ENCODE measurements at regions not wholly inside any gene's neighbourhood (a gene's known extent, or its start where the extent isn't known, plus 50 kb on each side); places are given as distances from the start of the nearest gene placed in this dataset.
"Not testable (repeated sequence)": the region's sequence is repeated elsewhere in the genome, so short reads cannot be mapped to it uniquely, and the experiment has no call there.

- not testable (repeated sequence) for ATAC-seq
These were observed 88.3 kb upstream of the LHX1 start for GRCh38 chr17:36849020-36849419.

DNA sequence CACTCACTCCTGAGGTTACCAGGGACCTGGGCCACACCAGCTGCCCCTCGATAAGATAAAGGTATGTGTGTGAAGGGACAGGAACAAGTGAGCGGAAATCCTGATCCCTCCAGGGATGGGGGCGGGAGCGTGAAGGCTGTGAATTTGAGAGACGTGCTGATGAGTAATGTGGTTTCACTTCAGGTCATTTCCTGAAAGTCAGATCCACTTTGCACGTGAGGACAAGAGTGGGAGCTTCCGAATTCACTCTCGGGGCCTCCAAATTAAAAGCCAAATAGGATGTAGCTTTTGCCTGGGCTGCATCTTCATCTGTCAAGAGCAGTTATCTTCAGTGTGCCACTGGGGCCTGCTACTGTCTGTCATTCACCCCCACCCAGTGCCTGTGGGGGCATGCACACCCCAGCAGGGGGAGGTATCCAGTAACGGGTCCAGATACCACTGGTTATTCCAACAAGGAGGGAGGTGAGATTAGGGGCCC is 87.4 kb upstream of the LHX1 start:
- ATAC-seq: peak; percentile 67 to 77

DNA sequence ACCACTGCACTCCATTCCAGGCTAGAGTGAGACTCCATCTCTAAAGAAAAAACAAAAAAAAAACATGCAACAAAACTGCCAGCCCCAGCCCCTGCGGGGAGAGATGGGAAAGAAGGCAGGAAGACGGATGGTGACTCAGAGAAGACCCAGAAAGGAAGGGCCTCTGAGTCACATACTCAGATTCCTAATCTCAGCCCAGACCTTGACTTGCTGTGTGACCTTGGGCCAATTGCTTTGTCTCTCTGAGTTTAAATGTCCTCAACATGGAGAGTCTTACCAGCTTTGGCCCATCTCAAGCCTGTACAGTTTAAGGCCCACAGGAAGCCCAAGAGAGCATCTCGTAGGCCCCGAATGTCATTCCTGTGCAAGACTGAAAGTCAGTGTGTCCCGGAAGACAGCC is 86.5 kb upstream of the LHX1 start:
- ATAC-seq: no peak

DNA sequence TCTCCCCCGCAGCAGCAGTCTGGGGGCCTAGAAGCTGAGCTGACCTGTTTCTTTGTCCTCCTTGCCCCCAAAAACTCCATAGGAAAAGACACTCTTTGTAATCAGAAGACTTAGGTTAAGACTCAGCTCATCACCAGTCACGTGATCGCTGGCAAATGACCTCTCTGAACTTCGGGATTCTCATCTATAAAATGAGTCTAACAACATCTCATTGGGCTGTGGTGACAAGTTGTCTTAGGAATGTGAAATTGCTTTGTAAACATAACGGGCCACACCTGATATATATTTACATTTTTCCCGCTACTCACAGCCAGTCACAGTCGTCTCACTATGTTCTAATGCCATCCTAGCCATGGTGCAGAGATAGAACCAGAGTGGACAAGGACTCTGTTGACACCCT is 86.0 kb upstream of the LHX1 start:
- ATAC-seq: no peak

DNA sequence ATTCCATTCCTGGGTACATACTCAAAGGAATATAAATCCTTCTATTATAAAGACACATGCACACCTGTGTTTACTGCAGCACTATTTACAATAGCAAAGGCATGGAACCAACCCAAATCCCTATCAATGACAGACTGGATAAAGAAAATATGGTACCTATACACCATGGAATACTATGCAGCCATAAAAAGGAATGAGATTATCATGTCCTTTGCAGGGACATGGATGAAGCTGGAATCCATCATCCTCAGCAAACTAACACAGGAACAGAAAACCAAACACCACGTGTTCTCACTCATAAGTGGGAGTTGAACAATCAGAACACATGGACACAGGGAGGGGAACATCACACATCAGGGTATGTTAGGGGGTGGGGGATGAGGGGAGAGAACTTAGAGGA is 84.8 kb upstream of the LHX1 start:
- ATAC-seq: not testable (repeated sequence)

DNA sequence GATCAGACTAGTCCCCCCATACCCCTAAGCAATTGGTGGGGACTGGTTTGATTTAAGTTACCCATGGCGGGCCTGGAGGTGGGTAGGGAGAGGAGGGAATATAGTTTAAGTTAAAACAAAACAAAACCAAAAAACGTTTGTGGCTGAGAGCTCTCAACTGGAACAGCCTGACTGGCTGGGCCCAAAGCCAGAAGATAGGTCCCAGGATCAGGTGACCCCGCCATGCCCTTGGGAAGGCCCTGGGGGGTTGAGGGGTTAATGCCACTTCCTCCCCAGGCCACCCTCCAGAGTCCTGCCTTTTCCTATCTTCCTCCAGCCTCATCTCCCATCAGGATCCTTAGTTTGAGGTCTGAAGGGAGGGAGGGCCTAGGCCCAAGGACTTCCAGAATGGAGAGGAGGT is 82.3 kb upstream of the LHX1 start:
- no peak for ATAC-seq

GRCh38 chr17:36855459-36855858 is 81.8 kb upstream of the LHX1 start:
- ATAC-seq: no peak

DNA sequence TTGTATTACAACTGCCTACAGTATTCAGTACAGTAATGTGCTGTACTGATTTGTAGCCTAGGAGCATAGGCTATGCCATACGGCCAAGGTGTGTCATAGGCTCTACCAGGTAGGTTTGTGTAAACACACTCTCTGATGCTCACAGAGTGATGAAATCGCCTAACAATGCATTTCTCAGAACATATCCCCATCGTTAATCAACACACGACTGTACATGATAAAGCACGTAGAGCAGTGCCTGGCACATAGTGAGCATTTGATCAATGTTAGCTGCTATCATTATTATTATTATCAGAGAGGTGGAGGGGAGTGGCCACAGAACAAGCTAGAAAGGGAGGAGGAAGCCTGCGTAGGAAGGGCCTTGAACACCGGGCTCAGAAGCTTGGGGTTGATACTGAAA is 81.1 kb upstream of the LHX1 start:
- ATAC-seq: peak in 1 of 2 donors; percentile 20

GRCh38 chr17:36856903-36857381 is 80.3 kb upstream of the LHX1 start:
- ATAC-seq: no peak

DNA sequence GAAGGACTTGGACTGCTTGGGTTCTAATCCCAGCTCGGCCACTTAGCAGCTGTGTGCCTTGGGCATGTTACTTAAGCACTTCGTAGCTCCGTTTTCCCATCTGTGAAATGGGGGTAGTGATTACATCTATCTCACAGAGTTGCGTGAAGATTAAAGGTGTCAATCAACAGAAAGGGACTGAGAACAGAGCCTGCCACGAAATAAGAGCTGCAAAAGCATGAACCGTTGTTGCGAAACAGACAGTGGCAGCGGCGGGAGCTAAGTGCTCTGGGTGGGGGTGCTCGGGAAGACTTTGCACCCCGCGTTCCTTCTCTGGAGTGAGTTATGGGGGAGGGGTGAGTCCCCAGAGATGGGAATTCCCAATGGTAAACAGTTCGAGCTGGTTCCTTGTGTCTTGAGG is 79.6 kb upstream of the LHX1 start:
- no peak for ATAC-seq

DNA sequence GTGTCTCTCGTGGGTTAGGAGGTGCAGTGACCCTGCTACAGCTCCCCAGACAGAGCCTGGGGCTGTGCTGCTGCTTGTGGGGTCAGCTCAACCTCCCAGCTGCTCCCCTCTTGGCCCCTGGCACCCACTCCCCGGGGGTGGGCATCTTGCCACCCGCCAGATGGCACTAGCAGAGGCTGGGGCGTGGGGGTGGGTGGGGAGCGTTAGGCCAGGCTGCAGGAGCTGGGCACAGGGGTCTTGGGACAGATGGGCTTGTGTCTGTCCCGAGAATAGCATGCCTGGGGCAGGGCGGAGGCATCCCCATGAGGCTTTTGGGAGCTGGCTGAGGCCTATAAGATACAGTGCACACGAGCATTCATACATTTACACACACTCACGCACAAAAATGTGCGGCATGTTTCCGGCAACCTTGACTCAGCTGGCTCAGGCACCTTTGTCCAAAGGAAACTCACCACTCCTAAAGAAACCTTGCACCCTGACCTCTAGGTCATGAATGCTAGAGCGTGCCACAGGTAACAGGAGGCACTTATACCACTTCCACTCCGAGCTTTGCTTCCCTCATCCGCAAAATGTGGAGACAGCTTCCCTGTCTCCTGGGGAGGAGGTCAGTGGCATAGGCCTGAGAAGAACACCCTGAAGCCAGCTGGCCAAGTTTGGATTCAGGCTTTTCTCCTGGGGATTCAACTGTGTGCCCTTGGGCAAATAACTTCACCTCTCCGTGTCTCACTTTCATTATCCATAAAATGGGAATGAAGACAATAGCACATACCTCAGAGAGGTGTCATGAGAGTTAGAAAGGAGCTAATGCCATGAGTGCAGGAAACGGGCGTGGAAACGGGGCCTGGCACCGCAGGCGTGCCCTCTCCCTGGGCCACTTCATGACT is 78.9 kb upstream of the LHX1 start:
- ATAC-seq: no peak

GRCh38 chr17:36859003-36859300 is 78.3 kb upstream of the LHX1 start:
- ATAC-seq: no peak

DNA sequence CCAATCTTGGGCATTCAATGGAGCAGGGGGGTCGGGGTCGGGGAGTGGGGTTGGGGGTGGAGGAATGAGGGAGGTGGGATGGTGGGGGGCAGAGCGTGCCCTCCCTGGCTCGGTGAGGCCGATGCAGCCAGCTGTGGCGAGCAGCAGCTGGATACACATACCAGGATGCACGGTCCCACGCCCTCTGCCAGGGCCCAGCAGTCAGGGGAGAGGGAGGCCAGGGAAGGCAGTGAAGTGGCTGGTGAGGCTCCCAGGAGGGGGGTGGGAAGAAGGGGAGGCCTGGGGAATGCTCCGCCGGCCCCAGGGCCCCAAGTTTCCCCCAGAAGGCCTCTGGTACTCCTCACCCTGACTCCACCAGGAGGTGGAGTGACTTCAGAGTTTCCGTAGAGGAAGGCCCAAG is 77.6 kb upstream of the LHX1 start:
- no peak for ATAC-seq

- no peak for ATAC-seq
These were observed 75.7 kb upstream of the LHX1 start for GRCh38 chr17:36861531-36861930.

DNA sequence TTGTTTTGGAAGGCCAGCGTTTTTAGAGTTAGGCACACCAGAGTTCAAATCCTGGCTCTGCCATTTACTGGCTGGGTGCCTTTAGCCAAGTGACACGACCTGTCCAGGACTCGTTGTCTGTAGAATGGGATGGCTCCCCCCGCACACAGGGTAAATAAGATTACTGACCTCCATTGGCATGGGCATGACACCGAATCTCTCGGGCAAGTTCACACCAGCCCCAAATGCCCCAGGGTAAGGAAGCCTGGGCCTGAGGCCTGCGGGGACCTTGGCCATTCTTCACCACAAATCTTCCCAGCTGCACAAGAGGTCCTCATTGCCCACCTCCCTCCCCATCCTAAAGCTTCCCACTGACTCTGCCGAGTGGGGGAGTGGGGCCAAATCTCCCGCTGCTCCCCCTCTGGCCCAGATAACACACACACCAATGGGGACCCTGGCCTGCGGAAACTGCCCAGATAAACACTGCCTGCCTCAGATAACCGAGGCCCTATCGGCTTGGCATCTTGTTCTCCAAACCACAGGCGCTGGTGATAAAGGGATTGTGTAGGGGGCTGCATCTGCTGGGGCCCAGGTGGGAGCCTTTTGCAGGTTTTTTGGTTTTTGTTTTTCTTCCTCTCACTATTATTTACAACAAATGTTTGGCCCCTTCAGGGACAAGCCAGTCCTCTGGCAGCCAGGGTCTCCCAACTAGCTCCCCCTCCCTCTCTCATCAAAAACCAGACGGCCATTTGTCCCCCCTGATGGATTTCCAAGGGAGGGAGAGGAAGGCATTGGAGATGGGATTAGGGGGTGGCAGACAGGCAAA is 75.0 kb upstream of the LHX1 start:
- ATAC-seq: no peak

GRCh38 chr17:36863131-36863530 is 74.1 kb upstream of the LHX1 start:
- no peak for ATAC-seq

- no peak for ATAC-seq
These were observed 73.3 kb upstream of the LHX1 start for GRCh38 chr17:36863676-36864612.

DNA sequence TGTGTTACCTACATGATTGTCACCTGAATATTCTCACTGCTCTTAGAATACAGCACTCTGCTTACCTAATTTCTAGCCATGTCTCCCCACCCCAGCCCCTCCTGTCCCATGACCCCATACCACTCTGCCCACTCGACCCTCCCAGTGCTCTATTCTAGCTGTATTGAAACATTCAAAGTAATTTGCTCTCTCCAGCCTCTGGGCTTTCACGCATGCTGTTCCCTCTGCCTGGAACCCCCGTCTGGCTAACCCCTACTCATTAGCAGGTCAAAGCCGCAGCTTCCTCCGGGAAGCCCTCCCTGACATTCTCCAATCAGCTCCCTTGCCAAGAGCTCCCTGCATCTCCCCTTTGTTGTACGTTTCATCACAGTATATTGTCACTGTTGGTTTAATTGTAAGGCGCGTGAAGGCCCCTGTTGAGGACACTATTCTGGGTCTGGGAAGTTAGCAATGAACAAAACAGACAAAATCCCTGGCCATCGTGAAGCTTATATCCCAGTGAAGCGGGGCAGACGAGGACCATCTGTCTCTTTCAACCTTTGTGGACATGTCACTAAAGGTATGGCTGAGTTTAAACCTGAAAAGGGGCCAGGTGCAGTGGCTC is 72.3 kb upstream of the LHX1 start:
- ATAC-seq: no peak

DNA sequence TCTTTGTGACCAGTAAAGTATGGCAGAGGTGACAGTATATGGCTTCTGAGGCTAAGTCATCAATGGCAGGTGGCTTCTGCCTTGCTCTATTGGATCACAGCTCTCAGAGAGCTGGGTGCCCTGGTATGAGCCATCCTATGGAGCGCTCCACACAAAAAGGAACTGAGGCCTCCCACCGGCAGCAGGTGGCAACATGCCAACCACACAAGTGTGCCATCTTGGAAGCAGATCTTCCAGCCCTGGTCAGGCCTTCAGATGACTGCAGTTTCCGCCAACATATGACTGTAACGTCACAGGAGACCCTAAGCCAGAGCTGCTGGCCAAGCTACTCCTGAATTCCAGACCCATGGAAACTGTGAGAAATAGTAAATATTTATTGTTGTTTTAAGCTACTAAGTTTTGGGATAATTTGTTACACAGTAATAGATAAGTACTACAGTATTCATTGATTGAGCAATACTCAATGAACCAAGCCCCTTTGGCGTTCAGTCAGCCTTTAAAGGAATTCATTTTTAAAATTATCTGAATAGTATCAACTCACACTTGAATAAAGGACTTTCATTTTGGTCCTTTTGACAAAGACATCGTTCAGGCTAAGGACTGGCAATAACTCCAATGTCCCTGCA is 69.4 kb upstream of the LHX1 start:
- no peak for ATAC-seq

GRCh38 chr17:36868777-36869176 is 68.5 kb upstream of the LHX1 start:
- no peak for ATAC-seq

DNA sequence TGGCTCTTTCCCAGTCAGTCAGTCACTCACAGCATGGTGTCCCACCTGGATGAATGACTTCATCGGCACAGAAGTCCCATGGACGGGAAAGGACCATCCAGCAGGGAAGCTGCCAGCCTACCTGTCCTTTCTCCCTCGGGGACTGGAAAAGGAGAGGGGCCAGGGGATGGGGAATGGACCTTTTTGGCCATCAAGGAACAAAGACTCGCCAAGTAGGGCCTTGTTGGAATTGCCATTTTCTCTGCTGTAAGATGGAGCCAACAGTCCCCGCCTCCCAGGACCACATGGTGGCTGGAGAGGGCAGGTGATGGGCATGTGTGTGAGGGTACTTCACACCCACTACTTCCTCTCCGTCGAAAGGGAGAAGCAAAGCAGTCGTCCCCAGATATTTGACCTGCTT is 67.8 kb upstream of the LHX1 start:
- no peak for ATAC-seq
